HG02588 (cell line): ENCODE measurements at regions not wholly inside any gene's neighbourhood (a gene's known extent, or its start where the extent isn't known, plus 50 kb on each side); places are given as distances from the start of the nearest gene placed in this dataset.

Experiments
- ATAC-seq: cut with Tn5 transposase; IDR thresholded peaks from one replicate; pipeline ENCODE4 v1.9.1; 2021; ENCODE audit warnings: mild to moderate bottlenecking, moderate library complexity; ENCODE audit not compliant: unreplicated experiment

- no peak for ATAC-seq
Measured at GRCh38 chr1:244106837-244107493, 55.9 kb downstream of the ZBTB18 start.

GRCh38 chr1:244111027-244111426, 59.9 kb downstream of the ZBTB18 start:
- ATAC-seq = no peak

- no peak for ATAC-seq
Measured at GRCh38 chr1:244112041-244112440, 61.0 kb downstream of the ZBTB18 start.

- no peak for ATAC-seq
Measured at GRCh38 chr1:244112636-244113035, 61.6 kb downstream of the ZBTB18 start.

GRCh38 chr1:244113532-244114320, 62.6 kb downstream of the ZBTB18 start:
- ATAC-seq = no peak

- no peak for ATAC-seq
Measured at GRCh38 chr1:244114892-244115291, 63.8 kb downstream of the ZBTB18 start.

GRCh38 chr1:244116946-244117345, 65.9 kb downstream of the ZBTB18 start:
- no peak for ATAC-seq

GRCh38 chr1:244118109-244118761, 67.2 kb downstream of the ZBTB18 start:
- no peak for ATAC-seq

- no peak for ATAC-seq
Measured at GRCh38 chr1:244128591-244129383, 77.7 kb downstream of the ZBTB18 start.

GRCh38 chr1:244137276-244137675, 86.2 kb downstream of the ZBTB18 start:
- no peak for ATAC-seq

GRCh38 chr1:244137725-244138124, 86.6 kb downstream of the ZBTB18 start:
- no peak for ATAC-seq

- ATAC-seq = no peak
Measured at GRCh38 chr1:244138399-244138798, 87.3 kb downstream of the ZBTB18 start.

GRCh38 chr1:244139655-244140054, 88.6 kb downstream of the ZBTB18 start:
- no peak for ATAC-seq

- ATAC-seq = no peak
Measured at GRCh38 chr1:244140420-244140819, 89.3 kb downstream of the ZBTB18 start.

GRCh38 chr1:244144053-244144452, 93.0 kb downstream of the ZBTB18 start:
- ATAC-seq = no peak

GRCh38 chr1:244150071-244150470, 99.0 kb downstream of the ZBTB18 start:
- ATAC-seq = no peak

- no peak for ATAC-seq
Measured at GRCh38 chr1:244150665-244151064, 99.6 kb downstream of the ZBTB18 start.

- ATAC-seq = no peak
Measured at GRCh38 chr1:244151537-244151936, 100.5 kb downstream of the ZBTB18 start.

GRCh38 chr1:244154508-244154871, 103.4 kb downstream of the ZBTB18 start:
- no peak for ATAC-seq

- no peak for ATAC-seq
Measured at GRCh38 chr1:244154872-244155531, 103.9 kb downstream of the ZBTB18 start.

GRCh38 chr1:244155661-244156060, 104.6 kb downstream of the ZBTB18 start:
- ATAC-seq = no peak
